GM19025 (cell line): ENCODE measurements at regions not wholly inside any gene's neighbourhood (a gene's known extent, or its start where the extent isn't known, plus 50 kb on each side); places are given as distances from the start of the nearest gene placed in this dataset.
"Not testable (repeated sequence)": the region's sequence is repeated elsewhere in the genome, so short reads cannot be mapped to it uniquely, and the experiment has no call there.

Source experiments
- ATAC-seq: cut with Tn5 transposase; IDR thresholded peaks from one replicate; pipeline ENCODE4 v1.9.1; 2021; ENCODE audit warnings: mild to moderate bottlenecking, low read depth, moderate library complexity; ENCODE audit not compliant: unreplicated experiment

DNA sequence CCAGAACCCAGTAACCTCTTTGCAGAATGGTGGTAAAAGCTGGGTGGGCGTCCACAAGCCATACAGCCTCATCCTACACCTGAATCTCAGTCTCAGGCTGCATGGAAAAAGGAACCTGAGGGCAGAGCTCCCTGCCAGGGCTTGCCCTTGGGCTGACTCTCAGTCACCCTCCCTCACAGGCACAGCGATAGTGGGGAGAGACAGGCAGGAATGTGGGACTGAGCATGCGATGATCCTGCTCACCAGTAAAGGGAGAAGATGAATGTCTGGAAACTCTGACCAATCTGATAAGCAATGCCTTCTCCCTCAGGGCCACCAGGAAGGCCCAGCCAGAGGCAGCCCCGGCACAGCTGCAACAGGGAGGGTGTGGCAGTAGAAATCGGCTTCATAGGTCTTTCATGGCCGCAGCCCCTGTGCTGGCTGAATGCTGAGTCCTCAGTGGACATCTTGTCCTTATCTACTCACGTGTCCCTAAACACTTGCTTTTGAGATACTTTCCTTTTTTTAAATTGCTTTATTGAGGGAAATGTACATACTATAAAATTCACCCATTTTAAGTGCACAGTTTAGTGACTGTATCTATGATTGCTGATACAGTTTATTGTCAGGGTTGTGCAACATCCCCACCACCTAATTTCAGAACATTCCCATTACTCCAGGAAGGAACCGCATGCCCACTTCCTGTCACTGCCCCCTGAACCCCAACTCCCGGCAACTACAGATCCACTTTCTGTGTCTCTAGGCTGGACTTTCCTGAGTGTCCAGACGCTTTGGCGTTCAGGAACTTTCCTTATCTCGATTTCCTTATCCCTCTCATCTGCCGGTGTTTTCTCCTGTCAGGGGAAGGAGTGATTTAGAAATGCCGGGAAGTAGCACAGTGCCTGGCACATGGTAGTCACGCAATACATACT is 258.1 kb downstream of the PCNX1 start:
- no peak for ATAC-seq

DNA sequence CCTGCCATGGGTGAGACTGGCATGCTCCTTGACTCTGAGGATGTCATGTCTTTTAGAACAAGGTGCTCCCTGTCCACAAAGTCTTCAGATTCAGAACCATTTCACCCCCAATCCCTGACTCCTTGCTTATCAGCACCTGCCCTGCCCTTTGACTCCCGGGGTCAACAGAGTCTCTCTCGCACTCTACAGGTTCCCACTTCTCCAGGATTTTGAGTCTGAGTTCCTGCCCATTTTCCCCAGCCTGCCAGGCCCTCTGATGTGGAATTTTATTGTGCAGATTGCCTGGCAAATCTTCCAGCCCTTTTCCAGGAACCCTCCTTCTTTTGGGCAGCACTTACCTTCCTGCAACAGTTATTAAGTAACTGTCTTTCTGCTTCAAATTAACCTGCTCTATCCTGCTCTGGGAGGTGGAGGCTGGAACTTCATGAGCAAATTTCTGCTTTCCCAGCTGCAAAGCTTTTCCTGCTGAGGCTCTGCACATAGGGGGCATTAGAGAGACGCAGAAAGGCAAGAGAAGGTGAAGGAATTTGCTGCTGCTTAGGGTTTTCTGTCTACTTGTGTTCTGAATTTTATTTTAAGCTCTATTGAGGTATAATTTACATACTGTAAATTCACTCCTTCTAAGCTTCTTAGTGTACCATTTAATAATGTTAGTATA is 259.1 kb downstream of the PCNX1 start:
- no peak for ATAC-seq

DNA sequence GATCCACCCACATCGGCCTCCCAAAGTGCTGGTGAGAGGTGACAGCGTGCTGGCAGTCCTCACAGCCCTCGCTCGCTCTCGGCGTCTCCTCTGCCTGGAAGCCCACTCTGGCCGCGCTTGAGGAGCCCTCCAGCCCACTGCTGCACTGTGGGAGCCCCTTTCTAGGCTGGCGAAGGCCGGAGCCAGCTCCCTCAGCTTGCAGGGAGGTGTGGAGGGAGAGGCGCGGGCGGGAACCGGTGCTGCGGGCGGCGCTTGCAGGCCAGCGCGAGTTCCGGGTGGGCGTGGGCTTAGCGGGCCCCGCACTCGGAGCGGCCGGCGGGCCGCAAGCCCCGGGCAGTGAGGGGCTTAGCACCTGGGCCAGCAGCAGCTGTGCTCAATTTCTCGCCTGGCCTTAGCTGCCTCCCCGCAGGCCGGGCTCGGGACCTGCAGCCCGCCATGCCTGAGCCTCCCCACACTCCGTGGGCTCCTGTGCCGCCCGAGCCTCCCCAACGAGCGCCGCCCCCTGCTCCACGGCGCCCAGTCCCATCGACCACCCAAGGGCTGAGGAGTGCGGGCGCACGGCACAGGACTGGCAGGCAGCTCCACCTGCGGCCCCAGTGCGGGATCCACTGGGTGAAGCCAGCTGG is 260.2 kb downstream of the PCNX1 start:
- not testable (repeated sequence) for ATAC-seq

DNA sequence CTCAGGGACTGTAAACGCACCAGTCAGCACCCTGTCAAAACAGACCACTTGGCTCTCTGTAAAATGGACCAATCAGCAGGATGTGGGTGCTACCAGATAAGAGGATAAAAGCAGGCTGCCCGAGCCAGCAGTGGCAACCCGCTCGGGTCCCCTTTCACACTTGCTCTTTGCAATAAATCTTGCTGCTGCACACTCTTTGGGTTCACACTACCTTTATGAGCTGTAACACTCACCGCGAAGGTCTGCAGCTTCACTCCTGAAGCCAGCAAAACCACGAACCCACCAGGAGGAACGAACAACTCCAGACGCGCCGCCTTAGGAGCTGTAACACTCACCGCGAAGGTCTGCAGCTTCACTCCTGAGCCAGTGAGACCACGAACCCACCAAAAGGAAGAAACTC is 260.9 kb downstream of the PCNX1 start:
- not testable (repeated sequence) for ATAC-seq

DNA sequence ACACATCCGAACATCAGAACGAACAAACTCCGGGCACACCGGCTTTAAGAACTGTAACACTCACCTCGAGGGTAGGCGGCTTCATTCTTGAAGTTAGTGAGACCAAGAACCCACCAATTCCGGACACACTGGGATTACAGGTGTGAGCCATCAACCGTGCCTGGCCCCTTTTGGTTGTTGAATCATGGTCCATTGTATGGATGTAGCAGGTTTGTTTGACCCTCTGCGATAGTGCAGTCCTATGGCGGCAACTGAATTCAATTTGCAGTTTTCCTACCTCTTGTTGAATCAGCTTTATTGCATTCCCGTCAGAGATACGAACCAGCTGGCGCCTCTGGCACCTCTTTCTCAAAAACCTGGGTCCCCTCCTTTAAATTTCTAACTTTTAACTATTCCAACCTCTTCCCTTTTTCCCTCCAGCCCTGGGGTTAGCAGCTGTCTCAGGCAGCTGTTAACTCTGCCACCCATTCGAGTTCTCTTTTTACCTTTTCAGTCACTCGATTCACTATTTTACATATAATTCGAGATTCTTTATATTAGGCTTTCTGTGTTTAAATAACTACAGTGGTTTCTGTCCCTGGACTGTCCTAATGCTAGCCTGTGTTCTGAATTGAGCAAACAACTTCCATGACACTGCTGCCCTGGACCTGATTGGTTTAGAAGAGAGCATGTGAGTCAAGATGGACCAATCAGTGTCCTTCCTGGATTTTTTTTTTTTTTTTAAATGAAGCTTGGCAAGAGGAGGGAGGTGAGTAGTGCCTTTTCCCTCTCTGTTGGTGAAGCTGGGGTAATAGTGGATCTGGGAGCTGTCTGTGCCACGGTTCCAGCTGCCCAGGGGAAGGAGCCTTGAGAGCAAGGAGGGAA is 261.5 kb downstream of the PCNX1 start:
- ATAC-seq, result no peak

DNA sequence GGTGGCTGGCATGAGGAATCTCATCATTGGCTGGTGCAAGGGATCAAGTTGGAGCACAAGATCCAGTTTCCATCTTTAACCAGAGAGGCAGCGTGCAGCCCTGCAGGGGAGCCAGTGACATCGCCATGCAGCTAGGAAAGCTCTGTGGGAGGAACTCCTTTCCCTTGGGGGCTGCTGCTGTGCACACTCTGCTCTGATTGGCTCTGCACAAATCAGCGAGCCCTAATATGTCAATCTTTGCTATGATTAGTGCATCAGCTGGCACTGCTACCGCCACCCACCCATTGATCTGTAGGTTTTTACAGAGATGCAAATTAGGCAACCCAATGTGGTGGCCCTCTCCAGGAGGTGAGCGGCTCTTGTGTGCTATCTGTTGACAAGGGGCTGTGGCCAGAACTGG is 262.6 kb downstream of the PCNX1 start:
- ATAC-seq, result no peak

DNA sequence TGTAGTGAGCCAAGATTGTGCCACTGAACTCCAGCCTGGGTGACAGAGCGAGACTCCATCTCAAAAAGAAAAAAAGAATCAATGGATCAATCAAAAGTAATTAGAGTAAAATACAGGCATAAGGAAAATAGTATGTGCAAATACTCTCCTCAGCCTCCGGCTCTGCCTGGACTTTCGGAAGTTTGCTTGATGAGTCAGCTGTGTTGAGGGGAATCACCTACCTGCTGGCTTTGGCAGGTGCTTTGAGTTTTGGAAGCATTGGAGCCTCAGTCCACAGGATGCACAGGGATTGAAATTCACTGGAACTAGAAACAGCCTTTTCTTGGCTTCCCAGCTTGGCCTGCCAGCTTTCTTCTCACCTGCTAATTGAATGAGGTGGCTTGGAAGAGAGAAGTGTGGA is 268.2 kb downstream of the PCNX1 start:
- no peak for ATAC-seq

DNA sequence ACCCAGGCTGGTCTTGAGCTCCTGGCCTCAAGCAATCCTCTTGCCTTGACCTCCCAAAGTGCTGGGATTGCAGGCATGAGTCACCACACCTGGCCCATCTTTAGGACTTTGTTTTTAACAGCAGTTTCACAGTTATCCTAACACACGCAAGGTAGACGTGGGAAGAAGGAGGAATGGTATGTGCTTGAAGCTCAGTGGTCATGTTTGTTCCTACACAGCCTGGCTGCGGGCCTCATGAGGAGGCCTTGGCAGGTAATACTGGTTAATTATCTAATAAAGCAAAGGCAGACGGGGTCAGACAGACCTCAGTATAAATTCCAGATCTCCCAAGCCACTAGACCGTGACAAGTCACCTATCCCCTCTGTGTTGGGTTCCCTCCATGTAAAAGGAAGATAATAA is 271.8 kb downstream of the PCNX1 start:
- no peak for ATAC-seq

DNA sequence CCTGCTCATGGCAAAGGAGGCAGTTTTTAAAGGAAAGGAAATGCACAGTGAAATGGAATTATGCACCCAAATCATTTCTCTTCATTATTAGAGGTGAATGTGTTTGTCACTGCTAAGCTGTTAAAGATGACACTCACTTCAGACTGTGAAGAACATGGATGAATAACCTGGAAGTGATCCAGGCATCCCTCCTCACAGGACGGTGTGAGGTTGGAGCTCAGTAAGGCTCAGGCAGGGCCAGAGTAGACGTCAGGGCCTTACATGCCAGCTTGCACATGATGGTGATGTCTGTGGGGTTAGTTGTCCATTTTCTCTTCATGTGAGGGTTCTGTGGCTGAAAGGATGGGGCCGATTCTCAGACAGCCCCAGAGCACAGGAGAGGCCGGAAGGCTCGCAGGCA is 273.1 kb downstream of the PCNX1 start:
- no peak for ATAC-seq

DNA sequence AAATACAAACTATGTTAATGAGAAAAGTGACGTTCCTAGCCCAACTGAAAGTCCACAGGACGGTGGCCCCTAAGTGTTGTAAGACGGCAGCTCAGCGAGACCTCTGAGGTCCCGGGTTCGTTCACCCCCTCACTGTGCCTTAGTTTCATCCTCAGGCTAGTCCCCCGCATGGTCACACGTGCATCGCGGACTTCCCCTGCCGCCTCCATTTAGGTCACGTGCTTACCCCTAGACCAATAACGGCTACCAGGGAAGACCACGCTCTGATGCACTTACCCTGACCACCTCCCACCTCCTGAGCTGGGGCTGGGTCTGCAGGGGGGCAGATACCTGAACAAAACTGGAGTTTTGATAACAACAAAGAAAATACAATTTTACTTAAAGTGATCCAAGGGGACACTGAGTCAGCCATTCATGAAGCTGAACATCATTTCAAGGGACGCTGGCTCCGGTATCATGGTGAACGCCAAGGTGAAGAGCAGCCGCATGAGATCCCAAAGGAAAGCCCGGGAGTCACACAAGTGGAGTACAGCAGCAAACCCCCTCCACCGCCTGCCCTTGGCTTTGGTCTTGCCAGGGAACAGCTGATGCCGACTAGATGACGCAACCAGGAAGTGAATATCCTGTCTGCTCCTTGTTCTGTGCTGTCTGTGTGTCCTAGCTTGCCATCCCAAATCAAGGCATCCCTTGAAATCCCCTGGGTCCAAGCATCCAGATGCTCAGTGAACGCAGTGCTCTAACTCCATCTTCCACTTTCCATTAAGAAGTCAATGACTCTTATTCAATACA is 274.1 kb downstream of the PCNX1 start:
- ATAC-seq, result no peak

DNA sequence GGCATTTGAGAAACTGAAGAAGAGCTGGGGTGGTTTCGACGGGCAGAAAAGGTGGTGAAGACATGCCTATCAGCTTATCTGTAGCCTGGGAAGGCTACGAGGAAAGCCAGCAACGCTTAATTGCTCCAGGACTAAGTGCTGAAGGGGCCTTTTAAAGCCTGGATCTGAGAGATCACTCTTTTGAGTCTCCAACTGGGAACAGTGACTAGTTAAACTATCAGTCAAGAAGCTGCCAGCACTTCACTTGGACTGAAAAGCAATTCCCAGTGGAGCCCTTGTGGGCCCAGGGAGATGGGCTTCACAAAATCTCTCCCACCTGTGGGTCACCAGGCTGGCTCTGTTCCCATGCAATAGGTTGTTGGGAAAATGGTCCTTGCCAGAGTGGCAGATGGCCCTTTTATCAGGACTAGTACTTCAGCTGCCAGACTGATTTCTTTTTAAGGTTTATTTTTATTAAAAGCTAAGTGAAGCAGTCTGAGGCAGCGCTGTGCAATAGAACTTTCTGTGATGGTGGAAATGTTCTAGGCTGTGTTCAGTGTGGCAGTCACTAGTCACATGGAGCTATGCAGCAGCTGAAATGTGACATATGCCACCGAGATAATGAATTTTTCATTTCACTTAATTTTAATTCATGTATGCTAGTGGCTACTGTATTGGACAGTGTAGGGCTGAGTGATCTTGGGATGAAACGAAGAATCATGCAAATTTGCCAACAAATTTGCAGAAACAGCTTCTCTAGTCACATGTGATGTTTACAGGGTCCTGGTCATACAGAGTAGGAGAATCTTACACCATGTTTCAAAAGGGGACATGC is 276.8 kb downstream of the PCNX1 start:
- ATAC-seq, result no peak

DNA sequence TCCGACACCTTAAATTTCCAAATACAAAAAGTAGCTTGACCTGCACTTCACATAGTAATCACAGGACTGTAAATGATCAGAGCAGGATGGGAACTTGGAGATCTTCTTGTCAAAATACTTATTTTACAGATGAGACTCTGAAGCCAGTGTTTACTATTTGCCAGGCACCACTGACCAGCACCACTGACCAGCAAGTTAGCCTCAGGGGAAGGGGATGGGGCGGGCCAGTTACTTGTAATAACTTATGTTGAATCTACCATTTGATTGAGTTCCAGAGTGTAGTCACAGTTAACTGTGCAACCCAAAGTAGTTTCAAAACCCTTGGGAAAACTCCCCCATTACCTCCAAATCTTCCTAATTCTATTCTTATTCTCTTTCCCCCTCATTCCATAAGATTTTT is 278.4 kb downstream of the PCNX1 start:
- no peak for ATAC-seq

DNA sequence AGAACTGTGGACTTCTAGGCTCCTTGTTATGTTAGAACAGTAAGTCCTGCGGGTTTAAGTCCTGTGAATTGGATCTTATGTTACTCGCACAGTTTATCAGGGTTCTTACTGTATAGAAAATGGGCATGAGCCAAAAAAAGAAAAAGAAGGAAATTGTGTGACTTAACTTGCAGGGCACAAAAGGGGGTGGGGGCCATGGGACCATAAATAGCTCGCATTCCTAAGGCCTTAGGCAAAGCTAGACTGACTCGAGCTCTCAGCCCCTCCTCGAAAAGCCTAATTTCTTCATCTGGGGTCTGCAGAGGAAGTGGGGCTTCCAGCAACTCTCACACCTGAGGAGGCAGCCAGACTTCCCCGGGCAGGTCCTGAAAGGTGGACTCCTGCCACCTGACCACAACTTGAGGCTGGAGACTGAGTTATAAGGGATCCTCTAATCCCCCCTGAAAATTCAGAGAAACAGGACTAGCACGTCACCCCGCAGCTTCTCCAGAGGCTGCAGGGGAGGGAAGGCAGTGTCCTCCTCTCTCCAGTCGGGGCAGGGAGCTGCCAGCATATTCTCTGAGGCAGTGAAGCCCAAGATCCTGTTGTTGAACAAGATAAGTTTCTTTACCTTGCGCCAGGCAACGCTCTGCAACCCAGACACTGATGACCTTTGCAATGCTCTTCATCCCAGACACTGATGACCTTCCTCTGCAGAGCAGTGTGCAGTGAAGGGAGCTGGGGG is 280.5 kb downstream of the PCNX1 start:
- no peak for ATAC-seq

DNA sequence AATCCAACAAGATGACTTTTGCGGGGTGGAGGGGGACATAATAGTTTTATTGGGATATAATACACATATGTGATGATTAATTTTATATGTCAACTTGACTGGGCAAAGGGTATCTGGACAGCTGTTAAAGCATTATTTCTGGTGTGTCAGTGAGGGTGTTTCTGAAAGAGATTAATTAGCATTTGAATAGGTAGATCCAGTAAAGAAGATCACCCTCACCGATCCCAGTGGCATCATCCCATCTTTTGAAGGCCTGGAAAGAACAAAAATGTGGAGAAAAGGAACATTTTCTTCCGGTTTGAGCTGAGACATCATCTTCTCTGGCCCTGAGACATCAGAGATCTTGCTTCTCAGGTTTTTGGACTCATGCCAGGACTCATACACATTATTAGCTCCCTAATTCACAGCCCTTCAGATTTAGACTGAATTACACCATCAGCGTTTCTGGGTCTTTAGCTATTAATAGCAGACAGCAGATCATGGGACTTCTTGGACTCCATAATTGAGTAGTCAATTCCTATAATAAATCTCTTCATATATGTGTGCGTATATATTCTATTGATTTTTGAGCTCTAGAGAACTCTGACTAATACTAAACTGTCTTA is 283.6 kb downstream of the PCNX1 start:
- no peak for ATAC-seq

DNA sequence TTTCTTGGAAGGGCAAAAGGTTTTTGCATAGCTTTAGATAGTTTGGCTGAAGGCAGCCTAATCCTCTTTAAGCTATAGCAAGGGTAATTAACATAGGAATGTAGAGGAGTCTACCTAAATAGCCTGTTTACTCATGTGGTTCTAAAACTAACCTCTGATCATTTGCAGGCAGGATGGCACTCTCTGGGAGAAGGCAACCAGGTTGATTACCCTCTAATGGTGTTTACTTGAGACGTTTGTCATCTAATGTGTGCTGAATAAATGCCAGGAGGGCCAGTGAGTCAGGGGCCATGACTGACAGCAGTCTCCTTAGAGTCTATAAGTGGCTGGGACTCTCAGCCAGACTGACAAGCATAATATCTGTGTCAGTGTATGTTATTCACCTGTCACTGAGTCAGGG is 286.4 kb downstream of the PCNX1 start:
- no peak for ATAC-seq

DNA sequence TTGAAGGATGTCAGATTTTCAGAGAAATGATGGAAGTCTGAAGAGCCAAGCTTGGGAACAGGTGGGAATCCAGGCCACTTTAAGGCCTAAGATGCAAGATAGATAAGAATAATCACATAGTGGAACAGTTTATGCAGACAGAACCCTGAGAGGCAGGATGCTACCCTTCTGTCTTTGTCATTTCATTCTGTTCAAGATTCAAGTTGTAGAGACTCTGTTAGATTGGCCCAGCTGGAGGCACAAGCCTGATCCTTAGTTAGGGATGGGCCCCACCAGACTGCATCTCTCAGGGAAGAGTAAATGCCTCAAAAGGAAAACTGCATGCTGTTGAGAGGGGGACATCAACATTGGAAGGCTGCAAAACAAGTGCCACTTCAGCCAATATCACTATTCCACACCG is 287.0 kb downstream of the PCNX1 start:
- ATAC-seq, result no peak

DNA sequence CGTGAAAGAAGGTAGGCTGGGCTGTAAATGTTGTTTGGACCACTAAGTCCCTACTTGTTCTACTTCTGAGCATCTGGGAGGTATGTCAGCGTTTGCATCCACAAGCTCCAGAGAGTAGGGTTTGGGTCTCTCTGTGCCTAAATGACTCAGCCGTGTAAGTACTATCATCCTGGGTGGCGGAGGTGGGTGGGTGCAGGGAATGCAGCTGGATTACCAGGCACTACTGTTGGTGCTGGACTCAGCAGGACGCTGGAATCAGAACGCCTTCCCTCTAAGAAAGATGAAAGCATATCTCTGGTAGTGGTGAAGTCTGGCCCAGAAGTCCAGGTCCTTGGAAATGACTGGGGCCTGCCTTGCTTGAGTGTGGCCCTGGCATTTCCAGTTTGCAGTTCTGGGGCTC is 289.7 kb downstream of the PCNX1 start:
- no peak for ATAC-seq

DNA sequence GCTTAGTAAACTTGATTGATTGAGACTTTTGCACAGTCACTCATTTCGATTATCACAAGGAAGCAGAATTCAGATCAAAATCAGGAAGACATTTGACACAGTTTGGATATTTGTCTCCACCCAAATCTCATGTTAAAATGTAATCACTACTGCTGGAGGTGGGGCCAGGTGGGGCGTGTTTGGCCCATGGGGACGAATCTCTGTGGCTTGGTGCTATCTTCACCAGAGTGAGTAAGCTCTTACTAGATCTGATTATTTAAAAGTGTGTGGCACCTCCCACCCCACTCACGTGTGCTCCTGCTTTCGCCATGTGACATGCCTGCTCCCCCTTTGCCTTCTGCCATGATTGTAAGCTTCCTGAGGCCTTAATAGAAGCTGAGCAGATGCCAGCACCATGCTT is 291.4 kb downstream of the PCNX1 start:
- no peak for ATAC-seq
